Subcutaneous abdominal adipose tissue (tissue), 5 donors: ENCODE measurements at regions not wholly inside any gene's neighbourhood (a gene's known extent, or its start where the extent isn't known, plus 50 kb on each side); places are given as distances from the start of the nearest gene placed in this dataset.

Source experiments
- H3K27ac ChIP-seq: one replicate; pipeline ENCODE4 v1.7.0; 2013; ENCODE audit warnings: low read depth, mild to moderate bottlenecking, inconsistent platforms, low read length, moderate library complexity
- H3K27me3 ChIP-seq, 5 donors: one replicate each; pipeline ENCODE4 v1.7.0; 2013; ENCODE audit warnings: low read length in 5 of 5, inconsistent platforms in 1 of 5; ENCODE audit not compliant: control insufficient read depth in 5 of 5, insufficient read depth in 4 of 5
- H3K36me3 ChIP-seq, 5 donors: one replicate each; pipeline ENCODE4 v1.7.0; 2013; ENCODE audit warnings: low read length in 5 of 5; ENCODE audit not compliant: control insufficient read depth in 5 of 5, insufficient read depth in 5 of 5
- H3K4me1 ChIP-seq, 5 donors: one replicate each; pipeline ENCODE4 v1.7.0; 2013; ENCODE audit warnings: low read length in 5 of 5, mild to moderate bottlenecking in 3 of 5, moderate library complexity in 1 of 5; ENCODE audit not compliant: control insufficient read depth in 5 of 5, insufficient read depth in 5 of 5
- H3K4me3 ChIP-seq, 5 donors: one replicate each; pipeline ENCODE4 v1.7.0; 2013; ENCODE audit warnings: low read length in 5 of 5, low read depth in 1 of 5
- H3K9ac ChIP-seq, 5 donors: one replicate each; pipeline ENCODE4 v1.7.0; 2013; ENCODE audit warnings: low read length in 5 of 5, mild to moderate bottlenecking in 4 of 5, moderate library complexity in 3 of 5
- H3K9me3 ChIP-seq, 5 donors: one replicate each; pipeline ENCODE4 v1.7.0; 2013; ENCODE audit warnings: low read length in 5 of 5; ENCODE audit not compliant: control insufficient read depth in 5 of 5
- donor health status: healthy.
- donor health status: healthy.
- donor health status: healthy.
- donor health status: healthy.
- donor health status: healthy.

DNA sequence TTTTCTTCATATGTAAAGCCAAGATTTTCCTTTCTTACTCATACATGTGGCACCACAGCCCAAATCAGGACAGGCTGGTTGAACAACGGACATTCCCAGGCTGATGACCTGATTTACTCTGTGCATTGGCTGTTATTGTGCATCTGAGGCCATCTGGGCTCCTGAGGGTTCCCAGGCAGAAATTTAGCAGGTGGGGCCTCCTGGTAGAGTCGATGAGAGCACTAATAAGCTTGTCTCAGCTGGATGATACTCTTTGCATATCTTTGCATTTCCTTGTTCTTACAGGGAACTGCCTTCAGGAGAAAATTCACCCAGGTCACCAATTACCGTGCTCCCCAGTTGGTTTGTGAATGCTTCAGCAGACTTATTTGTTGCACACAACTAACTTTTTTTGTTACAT lies 605.1 kb downstream of the ELAVL2 start:
- peaks cover 0 to 5% (median 0%) of the 10 kb centered on the region in 5 donors for H3K9me3 ChIP-seq
- no peak overlapping the region for H3K9ac ChIP-seq
- H3K27ac ChIP-seq = no peak overlapping the region
- H3K36me3 ChIP-seq = no peaks in the 10 kb centered on the region
- H3K4me1 ChIP-seq = no peaks in the 10 kb centered on the region
- H3K4me3 ChIP-seq = no peak overlapping the region
- H3K27me3 ChIP-seq = no peaks in the 10 kb centered on the region

- no peak overlapping the region for H3K9ac ChIP-seq
Measured at GRCh38 chr9:23229890-23230317, 596.1 kb downstream of the ELAVL2 start.

DNA sequence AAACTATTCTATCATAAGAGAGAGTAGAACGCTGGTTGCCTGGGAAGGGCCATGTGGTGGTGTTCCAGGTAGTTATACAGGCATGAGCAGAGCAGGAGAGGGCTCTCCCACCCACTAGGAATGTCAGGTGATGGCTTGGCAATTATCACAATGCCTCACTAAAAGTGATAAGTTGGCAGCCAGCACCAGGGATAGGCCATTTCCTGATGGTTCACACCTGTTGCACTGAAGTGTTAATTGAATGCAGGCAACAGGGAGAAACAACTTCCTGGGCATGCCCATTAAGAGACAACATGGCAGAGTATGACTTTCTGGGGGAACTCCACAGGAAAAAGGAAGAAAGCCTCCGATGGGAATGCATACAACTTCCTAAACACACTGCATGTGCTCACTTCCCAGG lies 593.2 kb downstream of the ELAVL2 start:
- Histone ChIP-seq H3K4me1 (no peaks in the 10 kb centered on the region), H3K9me3 (peaks cover 0 to 3% (median 0%) of the 10 kb centered on the region in 5 donors), H3K27me3 (no peaks in the 10 kb centered on the region), H3K4me3 (no peak overlapping the region), H3K27ac (no peak overlapping the region), H3K36me3 (no peaks in the 10 kb centered on the region), H3K9ac (no peak overlapping the region)

More at GRCh38 chr9:23229890-23230317, 596.1 kb downstream of the ELAVL2 start:
- Histone ChIP-seq H3K4me3 (no peak overlapping the region), H3K9me3 (no peaks in the 10 kb centered on the region), H3K27ac (no peak overlapping the region), H3K36me3 (no peaks in the 10 kb centered on the region), H3K27me3 (no peaks in the 10 kb centered on the region), H3K4me1 (no peaks in the 10 kb centered on the region)

DNA sequence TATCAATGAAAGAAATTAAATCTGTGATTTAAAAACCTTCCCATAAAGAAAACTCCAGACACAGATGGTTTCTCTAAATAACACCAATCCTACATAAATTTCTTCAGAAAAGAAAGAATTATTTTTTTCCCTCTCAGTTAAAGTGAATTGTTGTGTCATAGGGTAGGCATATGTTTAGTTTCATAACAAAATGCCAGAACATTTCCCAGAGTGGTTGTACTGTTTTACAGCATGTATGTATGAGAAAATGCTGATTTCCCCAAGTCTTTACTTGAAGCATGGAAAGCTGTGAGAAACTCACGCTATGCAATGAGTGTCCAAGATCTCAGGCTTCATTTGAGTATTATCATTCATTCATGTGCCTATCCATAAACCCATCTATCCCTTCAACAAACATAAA lies 582.5 kb downstream of the ELAVL2 start:
- Histone ChIP-seq H3K27ac (no peak overlapping the region), H3K27me3 (no peaks in the 10 kb centered on the region), H3K4me3 (no peak overlapping the region), H3K9ac (no peak overlapping the region), H3K36me3 (no peaks in the 10 kb centered on the region), H3K9me3 (peaks cover 0 to 9% (median 6%) of the 10 kb centered on the region in 5 donors), H3K4me1 (no peaks in the 10 kb centered on the region)

- H3K9ac ChIP-seq = no peak overlapping the region
- H3K27me3 ChIP-seq = no peaks in the 10 kb centered on the region
- H3K4me3 ChIP-seq = no peak overlapping the region
- peaks cover 0 to 5% (median 0%) of the 10 kb centered on the region in 5 donors for H3K9me3 ChIP-seq
- no peaks in the 10 kb centered on the region for H3K36me3 ChIP-seq
- H3K27ac ChIP-seq = no peak overlapping the region
- H3K4me1 ChIP-seq = no peaks in the 10 kb centered on the region
Measured at GRCh38 chr9:23245067-23245466, 581.0 kb downstream of the ELAVL2 start.

GRCh38 chr9:23254404-23255184 lies 571.4 kb downstream of the ELAVL2 start:
- H3K4me3 ChIP-seq = no peak overlapping the region
- H3K36me3 ChIP-seq = no peaks in the 10 kb centered on the region
- no peak overlapping the region for H3K9ac ChIP-seq
- H3K27ac ChIP-seq = no peak overlapping the region
- no peaks in the 10 kb centered on the region for H3K9me3 ChIP-seq
- no peaks in the 10 kb centered on the region for H3K27me3 ChIP-seq
- H3K4me1 ChIP-seq = no peaks in the 10 kb centered on the region

DNA sequence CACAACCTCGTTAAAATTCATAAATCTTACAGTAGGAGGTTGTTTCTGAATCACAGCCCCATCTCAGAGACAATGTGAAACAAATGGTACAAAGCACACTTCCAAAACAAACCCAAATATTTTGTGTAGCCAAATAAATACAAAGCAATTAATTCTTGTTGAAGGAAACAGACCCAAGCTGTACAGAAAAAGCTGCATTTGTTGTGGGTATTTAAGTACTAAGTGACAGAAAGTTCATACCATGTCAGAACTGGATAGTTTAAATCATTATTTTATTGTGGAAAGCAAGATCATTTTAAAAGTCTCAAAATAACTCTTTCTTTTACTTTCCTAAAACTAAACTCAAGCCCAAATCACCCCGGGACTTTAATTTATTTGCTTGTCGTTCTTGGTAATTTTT lies 570.7 kb downstream of the ELAVL2 start:
- Histone ChIP-seq H3K27ac (no peak overlapping the region), H3K9me3 (no peaks in the 10 kb centered on the region), H3K9ac (no peak overlapping the region), H3K36me3 (no peaks in the 10 kb centered on the region), H3K4me1 (no peaks in the 10 kb centered on the region), H3K4me3 (no peak overlapping the region), H3K27me3 (no peaks in the 10 kb centered on the region)

DNA sequence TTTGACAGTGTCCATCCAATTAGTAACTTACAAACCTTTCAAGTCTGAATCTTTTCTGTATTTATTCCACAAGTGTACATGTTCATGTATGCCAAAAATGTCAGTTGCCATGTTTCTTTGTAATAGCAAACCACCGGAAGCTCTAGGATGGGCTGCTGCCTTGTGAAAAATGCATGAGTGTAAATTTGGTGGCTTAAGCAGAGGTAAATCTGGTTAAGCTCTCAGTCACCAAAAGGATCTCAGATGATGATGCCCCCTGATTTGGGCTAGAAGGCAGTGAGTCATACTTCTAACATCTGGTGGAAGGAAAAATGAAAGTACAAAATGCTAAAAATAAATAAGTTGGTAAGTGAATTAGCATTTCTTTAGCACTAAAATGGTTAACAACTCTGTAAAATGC lies 567.5 kb downstream of the ELAVL2 start:
- Histone ChIP-seq H3K27ac (no peak overlapping the region), H3K4me3 (no peak overlapping the region), H3K9me3 (no peaks in the 10 kb centered on the region), H3K36me3 (no peaks in the 10 kb centered on the region), H3K27me3 (no peaks in the 10 kb centered on the region), H3K4me1 (peaks cover 0 to 2% (median 0%) of the 10 kb centered on the region in 5 donors), H3K9ac (no peak overlapping the region)

DNA sequence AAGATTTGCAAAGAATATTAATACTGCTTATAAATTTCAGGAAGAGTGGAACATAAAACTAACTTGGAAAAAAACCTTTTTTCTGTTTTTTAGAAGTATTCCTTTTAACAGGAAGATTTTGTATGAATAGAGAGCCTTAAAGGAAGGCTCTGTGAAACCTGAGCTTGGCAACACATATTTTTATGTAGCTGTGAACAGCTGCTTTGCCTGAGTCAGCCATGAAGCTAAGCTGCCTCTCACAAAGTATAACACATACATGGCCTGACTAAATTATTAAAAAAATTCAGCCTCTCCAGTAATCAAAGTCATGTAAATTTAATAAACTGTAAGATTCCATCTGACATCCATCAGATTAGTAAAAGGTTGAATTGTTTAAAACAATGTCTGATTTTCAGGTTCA lies 547.5 kb downstream of the ELAVL2 start:
- Histone ChIP-seq H3K4me1 (no peaks in the 10 kb centered on the region), H3K9ac (no peak overlapping the region), H3K27ac (no peak overlapping the region), H3K27me3 (no peaks in the 10 kb centered on the region), H3K4me3 (no peak overlapping the region), H3K36me3 (no peaks in the 10 kb centered on the region), H3K9me3 (no peaks in the 10 kb centered on the region)

DNA sequence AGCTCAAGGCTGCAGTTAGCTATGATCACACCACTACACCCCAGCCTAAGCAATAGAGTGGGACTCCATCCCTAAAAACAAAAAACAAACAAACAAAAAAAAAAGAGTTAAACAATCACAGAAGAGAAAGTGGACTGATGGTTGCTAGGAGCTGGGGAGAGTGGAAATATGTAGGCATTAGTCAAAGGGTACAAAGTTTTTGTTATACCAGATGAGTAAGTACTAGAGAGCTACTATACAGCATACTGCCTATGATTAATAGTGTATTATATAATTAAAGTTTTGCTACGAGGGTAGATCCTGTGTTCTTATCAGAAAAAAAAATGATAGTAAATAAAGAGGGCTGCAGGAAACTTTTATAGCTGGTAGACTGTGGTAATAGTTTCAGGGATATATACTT lies 538.6 kb downstream of the ELAVL2 start:
- Histone ChIP-seq H3K9me3 (peaks cover 0 to 4% (median 0%) of the 10 kb centered on the region in 5 donors), H3K27ac (no peak overlapping the region), H3K36me3 (no peaks in the 10 kb centered on the region), H3K27me3 (no peaks in the 10 kb centered on the region), H3K4me1 (no peaks in the 10 kb centered on the region), H3K9ac (no peak overlapping the region), H3K4me3 (no peak overlapping the region)
